ENCODE measurements at regions not wholly inside any gene's neighbourhood (a gene's known extent, or its start where the extent isn't known, plus 50 kb on each side); places are given as distances from the start of the nearest gene placed in this dataset.
"Not testable (repeated sequence)": the region's sequence is repeated elsewhere in the genome, so short reads cannot be mapped to it uniquely, and the experiment has no call there.

DNA sequence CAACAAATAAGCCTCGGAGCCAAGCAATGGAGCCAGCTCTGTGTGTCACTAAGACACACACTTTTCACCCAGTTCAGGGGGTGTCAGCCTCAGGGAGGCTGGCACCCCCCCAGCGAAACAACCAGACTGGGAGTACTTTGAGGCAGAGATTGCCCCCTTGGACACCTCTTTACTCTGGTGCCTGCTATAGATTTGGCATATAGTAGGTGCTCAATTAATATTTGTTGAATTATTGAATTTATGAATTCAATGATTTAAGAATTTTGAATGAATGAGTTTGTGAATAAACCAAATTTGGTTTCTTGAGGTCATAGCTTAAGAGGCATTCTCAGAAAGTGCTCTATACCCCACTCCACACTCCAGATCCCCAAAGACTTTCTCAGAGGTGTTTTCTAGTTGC lies 70.3 kb downstream of the OLIG1 start:
- no peaks in the 10 kb centered on the region for H3K36me3 Mint-ChIP-seq (ENCODE audit: low read depth)
- no peak overlapping the region for H3K27ac Mint-ChIP-seq
- peaks cover 2% of the 10 kb centered on the region for H3K27me3 Mint-ChIP-seq
- H3K9me3 Mint-ChIP-seq = no peaks in the 10 kb centered on the region
- H3K4me1 Mint-ChIP-seq = no peaks in the 10 kb centered on the region
- DNase-seq (no peak), ATAC-seq (no peak)
- H3K4me3 Mint-ChIP-seq = no peak overlapping the region

GRCh38 chr21:33146467-33146866 lies 76.5 kb downstream of the OLIG1 start:
- no peaks in the 10 kb centered on the region for H3K36me3 Mint-ChIP-seq (ENCODE audit: low read depth)
- no peaks in the 10 kb centered on the region for H3K9me3 Mint-ChIP-seq
- no peak overlapping the region for H3K4me3 Mint-ChIP-seq
- H3K4me1 Mint-ChIP-seq = no peaks in the 10 kb centered on the region
- DNase-seq = no peak
- H3K27ac Mint-ChIP-seq = no peak overlapping the region
- no peak for ATAC-seq
- peaks cover 15% of the 10 kb centered on the region for H3K27me3 Mint-ChIP-seq

DNA sequence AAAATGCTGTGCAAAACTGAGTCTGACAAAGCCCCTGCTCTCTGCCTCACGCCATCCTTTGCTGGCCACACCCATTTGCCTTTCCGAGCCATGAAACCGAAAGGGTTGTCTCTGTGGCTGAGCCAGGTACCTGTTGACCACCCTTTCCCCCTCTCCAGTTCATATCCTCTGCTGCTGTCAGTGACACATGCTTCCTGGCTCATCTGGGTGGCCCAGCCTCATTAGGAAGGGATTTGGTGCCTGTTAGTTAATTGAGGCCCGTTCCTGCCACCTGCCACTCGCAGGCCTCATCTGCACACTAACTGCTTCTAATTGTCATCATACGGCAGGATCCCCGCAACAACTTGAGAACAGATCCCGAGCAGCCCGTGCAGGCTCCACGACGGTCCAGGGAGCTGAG lies 79.2 kb downstream of the OLIG1 start:
- Mint-ChIP-seq H3K27ac (no peak overlapping the region), H3K4me3 (no peak overlapping the region), H3K9me3 (no peaks in the 10 kb centered on the region), H3K4me1 (peaks cover 3% of the 10 kb centered on the region), H3K36me3 (ENCODE audit: low read depth) (no peaks in the 10 kb centered on the region), H3K27me3 (peaks cover 35% of the 10 kb centered on the region)
- ATAC-seq = no peak
- DNase-seq = no peak

DNA sequence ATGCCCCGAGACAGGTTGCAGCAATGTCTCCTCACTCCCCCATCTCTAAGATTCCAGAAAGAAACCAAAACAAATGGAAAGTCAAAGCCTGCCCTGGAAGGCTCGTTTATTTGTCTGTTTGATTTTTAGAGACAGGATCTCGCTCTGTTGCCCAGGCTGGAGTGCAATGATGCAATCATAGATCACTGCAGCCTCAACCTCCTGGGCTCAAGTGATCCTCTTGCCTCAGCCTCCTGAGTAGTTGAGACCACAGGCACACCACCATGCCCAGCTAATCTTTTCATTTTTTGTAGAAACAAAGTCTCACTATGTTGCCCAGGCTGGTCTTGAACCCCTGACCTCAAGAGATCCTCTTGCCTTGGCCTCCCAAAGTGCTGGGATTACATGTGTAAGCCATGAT lies 78.8 kb upstream of the IFNAR2 start:
- not testable (repeated sequence) for H3K27ac Mint-ChIP-seq; ATAC-seq; H3K4me1 Mint-ChIP-seq; H3K36me3 Mint-ChIP-seq (ENCODE audit: low read depth); H3K4me3 Mint-ChIP-seq; DNase-seq; H3K9me3 Mint-ChIP-seq
- peaks cover 37% of the 10 kb centered on the region for H3K27me3 Mint-ChIP-seq

DNA sequence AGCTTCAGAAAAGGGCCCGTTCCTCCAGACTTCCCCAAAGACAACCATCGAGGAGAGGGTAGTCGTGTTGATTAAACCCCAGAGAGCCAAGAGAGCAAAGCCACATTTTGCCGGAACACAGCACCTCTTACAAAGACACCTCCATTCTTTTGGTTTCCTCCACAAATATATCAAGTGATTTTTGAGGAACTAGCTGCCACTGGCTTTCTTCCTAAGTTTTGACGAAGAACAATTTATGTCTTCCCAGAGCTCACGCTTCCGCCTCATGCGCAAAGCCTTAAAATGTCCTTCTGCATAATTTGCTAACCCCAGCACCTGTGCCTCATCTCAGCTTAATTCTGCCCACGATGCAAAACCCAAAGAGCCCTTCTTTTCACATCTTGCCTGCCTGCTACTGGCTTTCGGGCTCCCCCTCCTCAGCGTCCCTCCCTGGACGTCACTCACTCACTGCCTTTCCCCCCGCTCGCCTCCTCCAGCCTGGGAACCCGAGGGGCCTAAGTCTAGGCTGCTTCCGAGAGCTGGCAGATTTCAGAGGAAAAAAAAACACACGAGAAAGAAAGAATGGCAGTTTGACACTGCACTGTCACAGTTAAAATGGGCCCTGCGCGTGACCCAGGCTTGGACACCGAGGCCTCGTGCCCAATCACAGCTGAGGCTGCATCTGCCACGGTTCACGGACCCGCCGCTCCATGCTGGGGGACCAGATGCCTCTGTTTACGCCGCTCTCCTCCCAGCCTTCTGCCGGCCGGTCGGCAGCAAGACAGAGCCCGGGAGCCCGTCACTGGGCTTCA lies 77.6 kb upstream of the IFNAR2 start:
- no peak overlapping the region for H3K4me3 Mint-ChIP-seq

GRCh38 chr21:33152732-33153130 lies 77.0 kb upstream of the IFNAR2 start:
- Mint-ChIP-seq H3K27me3 (peaks cover 37% of the 10 kb centered on the region), H3K27ac (no peak overlapping the region), H3K9me3 (no peaks in the 10 kb centered on the region), H3K4me3 (no peak overlapping the region), H3K36me3 (ENCODE audit: low read depth) (no peaks in the 10 kb centered on the region), H3K4me1 (peaks cover 6% of the 10 kb centered on the region)
- ATAC-seq (no peak), DNase-seq (no peak)

More for the DNA sequence above, 77.6 kb upstream of the IFNAR2 start:
- ATAC-seq (no peak), DNase-seq (no peak)
- Mint-ChIP-seq H3K27ac (no peak overlapping the region), H3K4me1 (peaks cover 6% of the 10 kb centered on the region), H3K36me3 (ENCODE audit: low read depth) (no peaks in the 10 kb centered on the region), H3K27me3 (peaks cover 37% of the 10 kb centered on the region), H3K9me3 (no peaks in the 10 kb centered on the region)

DNA sequence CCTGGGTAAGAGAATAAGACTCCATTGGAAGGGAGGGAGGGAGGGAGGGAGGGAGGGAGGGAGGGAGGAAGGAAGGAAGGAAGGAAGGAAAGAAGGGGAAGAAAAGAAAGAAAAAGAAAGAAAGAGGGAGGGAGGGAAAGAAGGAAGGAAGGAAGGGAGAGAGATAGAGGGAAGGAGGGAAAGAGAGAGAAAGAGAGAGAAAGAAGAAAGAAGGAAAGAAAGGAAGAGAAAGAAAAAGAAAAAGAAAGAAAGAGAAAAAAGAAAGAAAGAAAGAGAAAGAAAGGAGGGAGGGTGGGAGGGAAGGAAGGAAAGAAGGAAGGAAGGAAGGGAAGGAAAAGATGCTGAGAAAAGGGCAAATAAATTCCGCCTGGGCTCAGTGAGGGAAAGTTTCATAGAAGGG lies 74.7 kb upstream of the IFNAR2 start:
- Mint-ChIP-seq H3K27me3 (peaks cover 53% of the 10 kb centered on the region), H3K9me3 (peaks cover 20% of the 10 kb centered on the region), H3K4me3 (no peak overlapping the region), H3K36me3 (ENCODE audit: low read depth) (no peaks in the 10 kb centered on the region), H3K4me1 (peaks cover 6% of the 10 kb centered on the region), H3K27ac (no peak overlapping the region)
- DNase-seq = no peak
- ATAC-seq = no peak

DNA sequence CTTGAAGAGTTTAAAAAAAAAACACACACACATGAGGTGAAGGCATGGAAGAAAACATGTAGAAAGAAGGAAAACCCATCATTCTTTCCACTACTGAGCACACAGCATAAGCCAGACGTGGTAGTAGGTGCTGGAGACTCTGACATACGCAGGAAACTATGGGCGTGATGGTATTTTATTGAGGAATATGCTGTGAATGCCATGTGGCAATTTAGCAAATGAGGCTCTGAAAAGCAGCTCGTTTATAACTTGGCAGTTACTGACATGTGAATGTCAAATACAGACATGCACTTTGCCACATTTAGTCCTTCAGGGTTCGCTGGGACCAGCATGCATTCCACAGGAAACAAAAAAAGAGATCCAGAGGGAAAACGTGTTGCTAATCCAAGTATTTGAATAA lies 74.3 kb upstream of the IFNAR2 start:
- Mint-ChIP-seq H3K27me3 (peaks cover 53% of the 10 kb centered on the region), H3K4me3 (no peak overlapping the region), H3K4me1 (peaks cover 6% of the 10 kb centered on the region), H3K27ac (no peak overlapping the region), H3K9me3 (peaks cover 20% of the 10 kb centered on the region), H3K36me3 (ENCODE audit: low read depth) (no peaks in the 10 kb centered on the region)
- DNase-seq (no peak), ATAC-seq (no peak)

- ATAC-seq = no peak
- Mint-ChIP-seq H3K9me3 (peaks cover 20% of the 10 kb centered on the region), H3K27me3 (peaks cover 39% of the 10 kb centered on the region), H3K36me3 (ENCODE audit: low read depth) (no peaks in the 10 kb centered on the region), H3K4me1 (peaks cover 2% of the 10 kb centered on the region), H3K27ac (no peak overlapping the region), H3K4me3 (no peak overlapping the region)
- DNase-seq = no peak
Observed at GRCh38 chr21:33157303-33157702, 72.4 kb upstream of the IFNAR2 start.

GRCh38 chr21:33158654-33159053 lies 71.1 kb upstream of the IFNAR2 start:
- no peak for ATAC-seq
- Mint-ChIP-seq H3K4me1 (peaks cover 2% of the 10 kb centered on the region), H3K9me3 (peaks cover 20% of the 10 kb centered on the region), H3K27me3 (peaks cover 30% of the 10 kb centered on the region), H3K36me3 (ENCODE audit: low read depth) (no peaks in the 10 kb centered on the region), H3K27ac (no peak overlapping the region), H3K4me3 (no peak overlapping the region)
- DNase-seq = no peak

DNA sequence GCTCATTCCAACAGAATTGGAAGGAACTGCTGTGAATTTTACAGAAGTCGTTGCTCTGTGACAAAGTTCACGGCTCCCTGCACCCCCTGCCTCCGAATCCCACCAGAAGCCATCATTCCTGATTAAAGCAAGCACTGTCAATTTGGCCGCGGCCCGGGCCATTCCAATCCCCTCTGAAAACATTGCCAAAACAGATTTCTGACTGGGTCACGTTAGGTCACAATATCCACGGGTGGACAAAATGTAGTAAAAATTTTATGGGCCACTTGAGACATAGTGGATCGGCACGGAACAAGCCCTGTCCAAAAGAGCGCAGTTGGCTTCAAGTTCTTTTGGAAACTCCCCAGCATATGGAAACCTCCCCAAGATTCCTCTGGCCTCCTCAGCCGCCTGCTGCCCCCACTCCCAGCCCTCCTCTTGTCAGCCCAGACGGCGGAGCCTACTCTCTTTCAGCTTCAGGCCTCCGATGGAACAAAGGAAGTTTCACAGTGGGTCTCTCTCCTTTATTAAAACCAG lies 67.2 kb upstream of the IFNAR2 start:
- ATAC-seq = no peak

DNA sequence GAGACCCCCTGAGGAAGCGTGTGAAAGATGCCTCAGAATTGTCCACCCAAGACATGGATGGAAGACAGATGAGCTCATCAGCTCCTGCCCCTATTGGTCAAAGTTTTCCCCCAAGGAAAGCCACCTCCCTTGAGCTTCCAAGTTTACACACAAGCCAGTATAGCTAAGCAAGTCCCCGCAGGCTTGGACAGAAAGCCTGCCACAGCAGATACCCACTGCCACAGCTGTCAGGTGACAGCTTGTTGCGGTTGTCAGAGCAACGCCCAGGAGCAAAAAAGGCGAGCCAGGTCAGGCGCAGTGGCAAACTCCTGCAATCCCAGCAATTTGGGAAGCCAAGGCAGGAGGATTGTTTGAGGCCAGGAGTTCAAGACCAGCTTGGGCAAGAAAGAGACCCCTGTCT lies 60.9 kb upstream of the IFNAR2 start:
- Mint-ChIP-seq H3K36me3 (ENCODE audit: low read depth) (no peaks in the 10 kb centered on the region), H3K4me3 (no peak overlapping the region), H3K9me3 (no peaks in the 10 kb centered on the region), H3K4me1 (no peaks in the 10 kb centered on the region), H3K27ac (no peak overlapping the region), H3K27me3 (peaks cover 9% of the 10 kb centered on the region)
- ATAC-seq (no peak), DNase-seq (no peak)

More for the DNA sequence above, 67.2 kb upstream of the IFNAR2 start:
- peaks cover 24% of the 10 kb centered on the region for H3K27me3 Mint-ChIP-seq
- no peaks in the 10 kb centered on the region for H3K4me1 Mint-ChIP-seq
- H3K9me3 Mint-ChIP-seq = peaks cover 20% of the 10 kb centered on the region
- no peak for DNase-seq
- H3K4me3 Mint-ChIP-seq = no peak overlapping the region
- no peaks in the 10 kb centered on the region for H3K36me3 Mint-ChIP-seq (ENCODE audit: low read depth)
- H3K27ac Mint-ChIP-seq = no peak overlapping the region

DNA sequence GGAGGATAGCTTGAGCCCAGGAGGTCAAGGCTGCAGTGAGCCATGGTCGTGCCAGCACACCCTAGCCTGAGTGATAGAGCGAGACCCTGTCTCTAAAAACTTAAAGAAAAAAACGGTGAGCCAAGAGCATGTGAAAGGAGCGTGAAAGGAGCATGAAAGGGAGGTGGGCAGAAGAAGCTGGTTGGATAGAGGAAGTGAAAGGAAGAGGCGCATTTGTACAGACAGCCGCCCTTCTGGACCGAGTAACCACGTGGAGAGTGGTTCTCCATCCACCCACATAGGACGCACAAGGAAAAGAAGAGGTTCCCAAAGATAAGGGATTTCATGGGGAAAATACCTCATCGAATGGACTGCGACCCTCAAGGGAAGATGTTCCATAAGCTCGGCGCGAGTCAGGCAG lies 60.4 kb upstream of the IFNAR2 start:
- H3K36me3 Mint-ChIP-seq (ENCODE audit: low read depth) = no peaks in the 10 kb centered on the region
- no peaks in the 10 kb centered on the region for H3K9me3 Mint-ChIP-seq
- peaks cover 9% of the 10 kb centered on the region for H3K27me3 Mint-ChIP-seq
- no peak overlapping the region for H3K27ac Mint-ChIP-seq
- H3K4me3 Mint-ChIP-seq = no peak overlapping the region
- ATAC-seq (no peak), DNase-seq (no peak)
- no peaks in the 10 kb centered on the region for H3K4me1 Mint-ChIP-seq

DNA sequence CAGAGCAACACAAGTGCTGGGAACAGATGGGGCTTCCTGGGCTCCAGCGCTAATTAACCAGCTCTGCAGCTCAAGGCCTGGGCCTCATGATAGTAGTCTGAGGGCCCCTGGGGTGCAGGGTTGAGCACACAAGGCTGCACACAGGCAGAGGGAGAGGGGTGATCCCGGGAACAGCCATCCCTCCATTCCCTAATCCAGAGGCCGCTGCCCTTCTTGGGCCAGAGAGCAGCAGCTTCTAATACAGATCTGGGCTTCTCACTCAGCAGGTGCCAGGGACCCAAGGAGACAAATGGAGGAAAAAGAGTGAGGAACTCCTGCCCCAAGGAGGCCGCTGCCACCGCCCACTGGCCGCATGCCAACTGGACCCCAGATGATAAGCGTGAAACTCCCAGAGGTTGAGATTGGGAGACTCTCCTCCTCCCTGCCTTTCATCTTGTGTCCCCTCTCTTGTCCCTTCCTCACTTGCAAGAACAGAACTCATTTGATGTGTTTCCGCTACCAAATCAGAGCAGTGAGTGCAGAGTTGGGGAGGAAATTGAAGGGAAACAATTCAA lies 58.0 kb upstream of the IFNAR2 start:
- no peak overlapping the region for H3K27ac Mint-ChIP-seq
- no peaks in the 10 kb centered on the region for H3K36me3 Mint-ChIP-seq (ENCODE audit: low read depth)
- peaks cover 6% of the 10 kb centered on the region for H3K27me3 Mint-ChIP-seq
- ATAC-seq (no peak), DNase-seq (no peak)
- no peak overlapping the region for H3K4me3 Mint-ChIP-seq
- H3K9me3 Mint-ChIP-seq = no peaks in the 10 kb centered on the region
- no peaks in the 10 kb centered on the region for H3K4me1 Mint-ChIP-seq

DNA sequence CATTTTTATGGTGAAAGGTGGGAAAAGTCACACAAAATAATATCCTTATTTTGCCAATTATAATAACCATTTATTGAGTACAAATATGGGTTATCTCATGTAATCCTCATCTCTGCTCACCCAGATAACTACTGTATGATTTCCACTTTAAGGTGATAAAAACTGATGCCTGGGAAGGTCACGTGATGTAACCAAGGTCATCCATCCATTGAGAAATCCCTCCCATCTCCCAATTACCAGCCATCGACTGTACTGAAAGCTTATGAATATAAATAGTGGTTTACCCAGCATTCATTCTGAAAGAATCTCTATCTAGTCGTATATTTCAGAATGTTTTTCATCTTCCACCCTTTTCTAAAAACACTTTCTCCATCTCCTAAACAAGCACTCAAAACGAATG lies 55.0 kb upstream of the IFNAR2 start:
- Mint-ChIP-seq H3K4me1 (no peaks in the 10 kb centered on the region), H3K27me3 (peaks cover 2% of the 10 kb centered on the region), H3K27ac (no peak overlapping the region), H3K36me3 (ENCODE audit: low read depth) (no peaks in the 10 kb centered on the region), H3K4me3 (no peak overlapping the region), H3K9me3 (no peaks in the 10 kb centered on the region)
- DNase-seq (no peak), ATAC-seq (no peak)

Data from activated naive CD8-positive, alpha-beta T cell treated with anti-CD3 and anti-CD28 coated beads, Interleukin-2, amount 50 U/mL, for 24 hours (primary cell).